ENCODE measurements at regions not wholly inside any gene's neighbourhood (a gene's known extent, or its start where the extent isn't known, plus 50 kb on each side); places are given as distances from the start of the nearest gene placed in this dataset.
"Not testable (repeated sequence)": the region's sequence is repeated elsewhere in the genome, so short reads cannot be mapped to it uniquely, and the experiment has no call there.

GRCh38 chr14:105765072-105765825 lies 238.9 kb downstream of the TMEM121 start:
- not testable (repeated sequence) for DNase-seq

- DNase-seq, result no peak
These were observed 239.7 kb downstream of the TMEM121 start for GRCh38 chr14:105765893-105766614.

- no peak for DNase-seq
These were observed 240.9 kb downstream of the TMEM121 start for GRCh38 chr14:105767315-105767714.

GRCh38 chr14:105768039-105768438 lies 241.7 kb downstream of the TMEM121 start:
- DNase-seq, result not testable (repeated sequence)

GRCh38 chr14:105769061-105769730 lies 242.8 kb downstream of the TMEM121 start:
- not testable (repeated sequence) for DNase-seq

GRCh38 chr14:105770619-105771216 lies 244.3 kb downstream of the TMEM121 start:
- DNase-seq, result not testable (repeated sequence)

- DNase-seq, result not testable (repeated sequence)
These were observed 245.2 kb downstream of the TMEM121 start for GRCh38 chr14:105771261-105772226.

GRCh38 chr14:105772710-105773250 lies 246.4 kb downstream of the TMEM121 start:
- DNase-seq, result not testable (repeated sequence)

- DNase-seq, result no peak
These were observed 247.2 kb downstream of the TMEM121 start for GRCh38 chr14:105773584-105773983.

- no peak for DNase-seq
These were observed 247.6 kb downstream of the TMEM121 start for GRCh38 chr14:105774001-105774400.

GRCh38 chr14:105774585-105775348 lies 248.4 kb downstream of the TMEM121 start:
- not testable (repeated sequence) for DNase-seq

GRCh38 chr14:105775349-105775923 lies 249.1 kb downstream of the TMEM121 start:
- DNase-seq, result not testable (repeated sequence)

- not testable (repeated sequence) for DNase-seq
These were observed 249.7 kb downstream of the TMEM121 start for GRCh38 chr14:105776112-105776511.

- no peak for DNase-seq
These were observed 250.5 kb downstream of the TMEM121 start for GRCh38 chr14:105776924-105777323.

GRCh38 chr14:105783707-105784106 lies 257.3 kb downstream of the TMEM121 start:
- DNase-seq, result no peak

GRCh38 chr14:105793836-105794235 lies 267.5 kb downstream of the TMEM121 start:
- DNase-seq, result no peak

- no peak for DNase-seq
These were observed 271.2 kb downstream of the TMEM121 start for GRCh38 chr14:105797546-105797945.

- DNase-seq, result no peak
These were observed 279.3 kb downstream of the TMEM121 start for GRCh38 chr14:105805701-105806100.

- no peak for DNase-seq
These were observed 280.2 kb downstream of the TMEM121 start for GRCh38 chr14:105806568-105806967.

- DNase-seq, result no peak
These were observed 291.8 kb downstream of the TMEM121 start for GRCh38 chr14:105817971-105818711.
